ENCODE measurements at regions not wholly inside any gene's neighbourhood (a gene's known extent, or its start where the extent isn't known, plus 50 kb on each side); places are given as distances from the start of the nearest gene placed in this dataset.
"Not testable (repeated sequence)": the region's sequence is repeated elsewhere in the genome, so short reads cannot be mapped to it uniquely, and the experiment has no call there.

DNA sequence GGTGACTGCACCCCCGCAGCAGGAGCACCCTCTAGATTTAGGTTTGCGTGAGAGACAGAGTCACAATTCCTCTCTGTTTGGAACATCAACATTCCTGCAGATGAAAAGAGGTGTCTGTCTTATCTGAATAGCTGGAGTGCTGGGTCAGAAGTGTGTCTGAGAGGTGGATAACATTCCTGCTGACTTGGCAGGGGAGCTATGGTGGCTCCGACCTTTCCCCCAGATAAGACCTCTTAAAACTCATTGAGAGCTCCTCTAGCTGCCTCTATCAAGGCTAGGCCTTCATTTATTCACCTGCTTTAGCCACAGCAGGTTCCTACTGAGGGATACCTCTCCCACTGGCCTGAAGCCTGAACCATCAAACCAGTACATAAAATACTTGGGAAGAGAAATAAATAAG, 615.5 kb downstream of the LRRC70 start:
- H3K36me3 ChIP-seq, result no peaks in the 10 kb centered on the region
- no peak overlapping the region for H3K27ac ChIP-seq
- H3K9me3 ChIP-seq, result no peaks in the 10 kb centered on the region
- no peaks in the 10 kb centered on the region for H3K27me3 ChIP-seq
- intact Hi-C loops (cut with DNase I; ENCODE audit: low total_unique reads), result no loop called here
- no peak overlapping the region for H3K4me3 ChIP-seq
- no peaks in the 10 kb centered on the region for H3K4me1 ChIP-seq
- DNase-seq, result no peak
- TF ChIP-seq, protein P1, sequence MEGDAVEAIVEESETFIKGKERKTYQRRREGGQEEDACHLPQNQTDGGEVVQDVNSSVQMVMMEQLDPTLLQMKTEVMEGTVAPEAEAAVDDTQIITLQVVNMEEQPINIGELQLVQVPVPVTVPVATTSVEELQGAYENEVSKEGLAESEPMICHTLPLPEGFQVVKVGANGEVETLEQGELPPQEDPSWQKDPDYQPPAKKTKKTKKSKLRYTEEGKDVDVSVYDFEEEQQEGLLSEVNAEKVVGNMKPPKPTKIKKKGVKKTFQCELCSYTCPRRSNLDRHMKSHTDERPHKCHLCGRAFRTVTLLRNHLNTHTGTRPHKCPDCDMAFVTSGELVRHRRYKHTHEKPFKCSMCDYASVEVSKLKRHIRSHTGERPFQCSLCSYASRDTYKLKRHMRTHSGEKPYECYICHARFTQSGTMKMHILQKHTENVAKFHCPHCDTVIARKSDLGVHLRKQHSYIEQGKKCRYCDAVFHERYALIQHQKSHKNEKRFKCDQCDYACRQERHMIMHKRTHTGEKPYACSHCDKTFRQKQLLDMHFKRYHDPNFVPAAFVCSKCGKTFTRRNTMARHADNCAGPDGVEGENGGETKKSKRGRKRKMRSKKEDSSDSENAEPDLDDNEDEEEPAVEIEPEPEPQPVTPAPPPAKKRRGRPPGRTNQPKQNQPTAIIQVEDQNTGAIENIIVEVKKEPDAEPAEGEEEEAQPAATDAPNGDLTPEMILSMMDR (IDR thresholded peaks at IDR 0.05), result no peak

DNA sequence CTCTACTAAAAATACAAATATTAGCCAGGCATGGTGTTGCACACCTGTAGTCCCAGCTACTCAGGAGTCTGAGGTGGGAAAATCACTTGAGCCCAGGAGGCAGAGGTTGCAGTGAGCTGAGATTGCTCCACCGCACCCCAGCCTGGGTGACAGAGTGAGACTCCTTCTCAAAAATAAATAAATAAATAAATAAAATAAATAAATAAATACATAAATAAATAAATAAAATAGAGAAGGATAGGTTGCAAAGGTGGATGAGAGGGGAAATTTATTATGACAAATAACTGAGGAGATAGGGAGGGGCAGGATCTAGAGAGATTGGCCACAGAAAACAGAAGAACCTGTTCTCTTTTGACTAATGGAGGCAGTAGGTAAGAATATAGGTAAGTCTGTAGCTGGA, 601.6 kb downstream of the LRRC70 start:
- H3K27me3 ChIP-seq; DNase-seq; H3K4me3 ChIP-seq; H3K9me3 ChIP-seq; H3K36me3 ChIP-seq; H3K27ac ChIP-seq; H3K4me1 ChIP-seq; intact Hi-C loops (cut with DNase I; ENCODE audit: low total_unique reads): not testable (repeated sequence)

DNA sequence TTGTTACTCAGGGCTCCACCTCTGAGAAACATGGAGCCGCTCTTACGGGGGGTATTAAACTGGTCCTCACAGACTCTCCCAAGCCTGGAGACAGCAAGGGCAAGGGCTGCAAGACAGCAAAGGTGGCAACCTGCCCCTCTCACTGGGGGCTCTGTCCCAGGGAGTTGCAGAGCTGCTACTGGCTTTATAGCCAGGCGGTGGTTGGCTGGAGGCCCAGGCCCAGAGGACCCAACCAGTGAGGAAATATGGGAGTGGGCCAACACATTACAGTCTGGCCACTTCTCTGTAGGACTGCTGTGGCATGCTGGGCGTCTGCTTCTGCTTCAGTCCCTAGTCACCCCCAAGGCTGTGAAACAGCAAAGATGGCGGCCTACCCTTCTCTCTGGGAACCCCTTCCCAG, 597.2 kb downstream of the LRRC70 start:
- H3K9me3 ChIP-seq, result no peaks in the 10 kb centered on the region

DNA sequence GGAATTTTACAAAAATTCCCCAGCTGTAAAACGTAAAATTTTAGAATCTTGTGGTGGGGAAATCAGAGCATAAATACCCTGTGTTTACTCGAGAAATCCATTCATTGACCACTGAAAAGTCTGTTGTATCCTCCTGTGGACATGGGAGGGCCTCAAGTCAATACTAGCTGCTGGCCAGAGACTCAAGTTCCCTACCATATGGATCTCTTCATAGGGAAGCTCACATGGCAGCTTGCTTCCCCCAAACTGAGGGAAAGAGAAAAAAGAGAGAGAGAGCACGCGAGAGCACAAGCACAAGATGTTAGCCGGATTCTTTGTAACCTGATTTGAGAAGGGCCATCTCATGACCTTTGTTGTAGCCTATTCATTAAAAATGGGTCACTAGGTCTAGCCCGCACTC, 591.9 kb downstream of the LRRC70 start:
- DNase-seq, result no peak
- no peaks in the 10 kb centered on the region for H3K27me3 ChIP-seq
- intact Hi-C loops (cut with DNase I; ENCODE audit: low total_unique reads), result no loop called here
- no peak overlapping the region for H3K4me3 ChIP-seq
- no peaks in the 10 kb centered on the region for H3K9me3 ChIP-seq
- no peaks in the 10 kb centered on the region for H3K4me1 ChIP-seq
- H3K27ac ChIP-seq, result no peak overlapping the region
- TF ChIP-seq, protein P1 (IDR thresholded peaks at IDR 0.05), result no peak
- H3K36me3 ChIP-seq, result no peaks in the 10 kb centered on the region

More for the DNA sequence above, 597.2 kb downstream of the LRRC70 start:
- H3K4me1 ChIP-seq, result no peaks in the 10 kb centered on the region
- TF ChIP-seq, protein P1 (IDR thresholded peaks at IDR 0.05), result no peak
- no peak overlapping the region for H3K4me3 ChIP-seq
- no peak overlapping the region for H3K27ac ChIP-seq
- no peaks in the 10 kb centered on the region for H3K36me3 ChIP-seq
- DNase-seq, result no peak
- H3K27me3 ChIP-seq, result no peaks in the 10 kb centered on the region
- intact Hi-C loops (cut with DNase I; ENCODE audit: low total_unique reads), result no loop called here

DNA sequence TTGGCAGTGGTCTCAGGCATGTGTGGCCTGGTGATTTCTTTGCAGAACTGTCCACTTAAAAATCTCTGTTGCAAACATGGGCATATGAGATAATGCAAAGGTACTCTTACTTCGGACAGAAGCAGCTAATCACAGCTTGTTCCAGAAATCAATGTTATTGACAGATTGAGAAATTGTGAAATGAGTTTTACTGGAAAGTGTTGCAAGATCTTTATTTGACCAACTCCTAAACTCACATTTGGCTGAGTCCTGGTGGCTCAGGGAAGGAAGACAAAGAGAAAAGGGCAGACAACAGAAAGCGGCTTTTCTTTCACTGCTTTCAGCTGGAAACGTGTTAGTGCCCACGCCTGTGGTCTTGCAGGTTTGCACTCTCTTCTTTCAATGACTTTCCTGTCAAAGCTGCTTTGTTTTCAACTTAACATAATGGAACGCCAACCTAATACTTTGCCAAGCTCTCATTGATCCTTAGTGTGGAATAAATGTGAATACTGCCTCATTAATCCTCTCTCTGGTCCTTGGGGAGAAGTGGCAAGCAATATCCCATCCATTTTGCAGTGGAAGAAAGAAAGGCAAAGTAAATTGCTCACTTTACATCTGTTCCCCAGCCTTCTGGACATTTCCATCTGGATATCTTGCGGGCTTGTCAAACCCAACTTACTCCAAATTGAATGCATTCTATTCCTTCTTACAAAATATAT, 586.4 kb downstream of the LRRC70 start:
- intact Hi-C loops (cut with DNase I; ENCODE audit: low total_unique reads), result no loop called here
- TF ChIP-seq, protein P1 (IDR thresholded peaks at IDR 0.05), result no peak
- H3K4me3 ChIP-seq, result no peak overlapping the region
- no peaks in the 10 kb centered on the region for H3K36me3 ChIP-seq
- no peaks in the 10 kb centered on the region for H3K9me3 ChIP-seq
- H3K27me3 ChIP-seq, result no peaks in the 10 kb centered on the region
- DNase-seq, result no peak
- no peaks in the 10 kb centered on the region for H3K4me1 ChIP-seq
- H3K27ac ChIP-seq, result no peak overlapping the region

DNA sequence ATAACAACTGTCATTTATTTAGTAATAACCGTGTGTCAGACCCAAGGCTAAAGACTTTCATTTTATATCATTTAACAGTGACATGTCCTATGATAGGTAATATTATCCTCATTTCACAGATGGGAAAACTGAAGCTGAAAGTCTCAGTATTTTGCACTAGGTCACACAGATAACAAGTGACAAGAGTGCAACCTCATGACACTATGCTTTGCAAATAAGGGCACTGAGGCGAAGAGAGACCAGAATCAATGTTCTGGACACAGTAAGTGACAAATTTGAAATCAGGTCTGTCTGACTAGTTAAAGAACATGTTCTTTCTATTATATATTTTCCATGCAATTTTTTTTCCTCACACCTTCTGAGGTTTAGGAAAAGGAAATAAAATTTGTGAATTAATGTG, 585.7 kb downstream of the LRRC70 start:
- no peak overlapping the region for H3K27ac ChIP-seq
- H3K36me3 ChIP-seq, result no peaks in the 10 kb centered on the region
- no peak for DNase-seq
- TF ChIP-seq, protein P1 (IDR thresholded peaks at IDR 0.05), result no peak
- H3K4me1 ChIP-seq, result no peaks in the 10 kb centered on the region
- intact Hi-C loops (cut with DNase I; ENCODE audit: low total_unique reads), result no loop called here
- no peaks in the 10 kb centered on the region for H3K27me3 ChIP-seq
- H3K9me3 ChIP-seq, result no peaks in the 10 kb centered on the region
- no peak overlapping the region for H3K4me3 ChIP-seq

Data from tibial artery (tissue), 4 donors.